ENCODE measurements at regions not wholly inside any gene's neighbourhood (a gene's known extent, or its start where the extent isn't known, plus 50 kb on each side); places are given as distances from the start of the nearest gene placed in this dataset.

DNA sequence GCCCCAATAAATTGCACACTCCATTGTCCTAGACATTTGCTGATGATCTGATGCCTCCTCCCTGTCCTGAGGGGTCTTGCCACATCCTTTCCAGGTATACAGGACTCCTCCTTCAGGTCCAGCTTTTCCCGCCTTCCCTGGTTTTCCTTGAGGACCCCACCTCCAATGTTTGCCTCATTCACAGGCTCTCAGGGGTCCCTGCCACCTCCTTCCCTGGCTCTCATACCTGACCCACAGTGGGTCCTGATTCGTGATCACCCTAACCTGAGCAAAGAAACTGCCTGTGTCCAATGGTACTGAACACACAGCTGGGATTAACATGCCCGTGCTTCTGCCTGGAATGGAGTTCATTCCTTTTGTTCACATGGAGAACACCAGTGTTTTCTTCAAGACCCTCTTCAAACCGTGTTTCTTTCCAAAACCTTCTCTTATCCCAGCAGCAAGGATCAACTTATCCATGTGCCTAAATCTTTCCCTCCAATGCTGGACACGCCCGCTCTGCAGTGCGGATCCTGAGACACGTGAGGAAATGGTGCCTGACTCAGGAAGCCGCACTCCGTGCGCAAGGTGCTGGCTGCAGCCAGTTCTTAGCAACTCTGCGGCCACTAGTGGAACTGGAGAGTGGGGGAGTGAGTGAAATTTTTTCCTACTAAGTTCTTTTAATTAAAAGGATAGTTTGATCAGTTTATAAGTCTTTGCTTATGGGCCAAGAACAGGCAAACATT is 354.6 kb upstream of the SHH start:
- H3K4me3 ChIP-seq (ENCODE audit: low read depth, low read length) = no peak overlapping the region
- TF ChIP-seq, protein P1, sequence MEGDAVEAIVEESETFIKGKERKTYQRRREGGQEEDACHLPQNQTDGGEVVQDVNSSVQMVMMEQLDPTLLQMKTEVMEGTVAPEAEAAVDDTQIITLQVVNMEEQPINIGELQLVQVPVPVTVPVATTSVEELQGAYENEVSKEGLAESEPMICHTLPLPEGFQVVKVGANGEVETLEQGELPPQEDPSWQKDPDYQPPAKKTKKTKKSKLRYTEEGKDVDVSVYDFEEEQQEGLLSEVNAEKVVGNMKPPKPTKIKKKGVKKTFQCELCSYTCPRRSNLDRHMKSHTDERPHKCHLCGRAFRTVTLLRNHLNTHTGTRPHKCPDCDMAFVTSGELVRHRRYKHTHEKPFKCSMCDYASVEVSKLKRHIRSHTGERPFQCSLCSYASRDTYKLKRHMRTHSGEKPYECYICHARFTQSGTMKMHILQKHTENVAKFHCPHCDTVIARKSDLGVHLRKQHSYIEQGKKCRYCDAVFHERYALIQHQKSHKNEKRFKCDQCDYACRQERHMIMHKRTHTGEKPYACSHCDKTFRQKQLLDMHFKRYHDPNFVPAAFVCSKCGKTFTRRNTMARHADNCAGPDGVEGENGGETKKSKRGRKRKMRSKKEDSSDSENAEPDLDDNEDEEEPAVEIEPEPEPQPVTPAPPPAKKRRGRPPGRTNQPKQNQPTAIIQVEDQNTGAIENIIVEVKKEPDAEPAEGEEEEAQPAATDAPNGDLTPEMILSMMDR (IDR thresholded peaks at IDR 0.05; ENCODE audit: insufficient read depth, low read depth, low read length) = no peak
- DNase-seq (ENCODE audit: low read depth) = no peak

DNA sequence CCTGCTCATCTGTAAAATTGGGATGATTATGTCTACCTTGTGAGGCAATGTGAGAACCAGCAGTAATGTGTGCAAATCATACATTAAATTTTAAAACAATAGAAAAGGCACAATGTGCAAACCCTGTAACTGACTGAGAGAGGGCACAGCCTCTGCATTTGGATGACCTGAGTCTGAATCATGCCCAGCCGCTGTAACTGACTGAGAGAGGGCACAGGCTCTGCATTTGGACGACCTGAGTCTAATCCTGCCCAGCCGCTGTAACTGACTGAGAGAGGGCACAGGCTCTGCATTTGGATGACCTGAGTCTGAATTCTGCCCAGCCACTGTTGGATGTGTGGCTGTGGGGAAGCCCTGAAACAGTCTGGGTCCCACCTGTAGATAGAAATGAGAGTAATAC is 351.5 kb upstream of the SHH start:
- H3K4me3 ChIP-seq (ENCODE audit: low read depth, low read length) = no peak overlapping the region
- DNase-seq (ENCODE audit: low read depth) = no peak
- TF ChIP-seq, protein P1 (IDR thresholded peaks at IDR 0.05; ENCODE audit: insufficient read depth, low read depth, low read length) = no peak

DNA sequence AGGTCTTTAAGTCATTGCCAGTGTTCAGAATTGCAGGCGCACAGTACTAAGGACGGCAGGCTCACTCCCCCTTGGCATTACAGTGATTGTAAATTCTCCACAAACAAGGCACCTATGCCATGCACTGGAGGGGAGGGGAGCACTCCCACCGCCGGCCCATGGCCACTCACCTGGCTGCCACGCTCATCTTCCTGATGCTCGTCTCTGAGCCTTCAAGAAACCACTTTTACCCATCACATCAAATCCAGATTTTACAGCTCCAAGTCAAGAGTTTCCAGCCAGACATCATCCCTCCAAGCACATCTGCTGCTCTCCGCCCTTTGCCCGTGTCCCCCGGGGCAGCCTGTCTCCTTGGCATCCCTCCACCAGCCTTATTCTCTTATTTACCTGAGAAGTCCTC is 350.2 kb upstream of the SHH start:
- TF ChIP-seq, protein P1 (IDR thresholded peaks at IDR 0.05; ENCODE audit: insufficient read depth, low read depth, low read length) = no peak
- no peak for DNase-seq (ENCODE audit: low read depth)
- no peak overlapping the region for H3K4me3 ChIP-seq (ENCODE audit: low read depth, low read length)

DNA sequence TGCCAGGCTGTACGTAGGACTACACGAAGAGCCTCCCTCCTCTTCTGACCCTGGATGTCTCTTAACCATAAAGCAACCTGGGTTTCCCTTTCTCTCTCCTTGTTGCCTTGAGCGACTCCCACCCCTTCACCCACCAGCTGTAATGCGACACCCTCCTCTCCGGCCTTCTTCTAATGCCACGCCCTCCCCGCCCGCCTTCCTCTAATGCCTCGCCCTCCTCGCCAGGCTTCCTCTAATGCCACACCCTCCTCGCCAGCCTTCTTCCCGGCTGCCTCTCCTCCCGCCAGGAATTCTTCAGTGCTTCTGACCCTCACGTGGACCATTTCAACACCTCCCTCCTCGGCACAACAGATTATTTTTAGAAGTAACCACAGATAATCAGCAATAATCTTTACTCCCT is 348.5 kb upstream of the SHH start:
- H3K4me3 ChIP-seq (ENCODE audit: low read depth, low read length) = no peak overlapping the region
- TF ChIP-seq, protein P1 (IDR thresholded peaks at IDR 0.05; ENCODE audit: insufficient read depth, low read depth, low read length) = no peak

DNA sequence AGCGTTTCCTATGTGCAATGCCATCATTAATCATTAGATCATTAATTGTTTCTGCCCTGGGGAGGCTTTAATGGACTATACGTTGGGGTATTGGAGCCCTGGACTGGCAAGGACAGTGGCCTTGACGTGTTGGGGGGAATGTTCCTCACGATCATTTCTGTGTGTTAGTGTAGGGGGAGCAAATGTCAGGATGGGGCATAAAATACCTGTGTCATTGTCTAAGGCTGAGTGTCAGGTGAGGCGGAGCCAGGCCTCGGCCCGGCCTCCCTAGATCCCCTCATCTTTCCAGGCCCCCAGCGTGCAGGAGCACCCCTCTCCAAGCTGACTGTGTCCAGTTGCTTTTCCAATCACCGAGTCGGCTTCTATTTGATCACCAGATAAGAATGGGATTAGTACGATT is 346.4 kb upstream of the SHH start:
- H3K4me3 ChIP-seq (ENCODE audit: low read depth, low read length) = no peak overlapping the region
- TF ChIP-seq, protein P1 (IDR thresholded peaks at IDR 0.05; ENCODE audit: insufficient read depth, low read depth, low read length) = no peak
- no peak for DNase-seq (ENCODE audit: low read depth)

More for the DNA sequence above, 348.5 kb upstream of the SHH start:
- no peak for DNase-seq (ENCODE audit: low read depth)

DNA sequence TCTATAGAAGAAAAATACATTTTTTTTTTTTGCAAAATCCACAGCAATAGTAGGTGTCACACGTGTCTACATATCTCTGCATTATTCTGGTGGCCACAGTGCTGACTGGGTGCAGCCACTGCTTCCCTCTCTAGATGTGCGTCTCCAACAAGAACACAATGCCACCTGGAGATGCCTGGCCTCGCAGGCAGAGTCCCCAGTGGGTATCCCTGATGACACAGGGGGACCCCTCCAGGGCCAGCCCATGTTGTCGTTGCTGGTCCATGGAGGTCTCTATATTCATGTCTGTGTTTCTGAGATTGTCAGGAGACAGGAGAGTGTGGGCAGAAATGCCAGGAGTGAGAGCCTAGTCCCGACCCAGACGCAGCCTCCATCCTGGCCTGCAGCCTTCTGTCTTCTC is 345.9 kb upstream of the SHH start:
- TF ChIP-seq, protein P1 (IDR thresholded peaks at IDR 0.05; ENCODE audit: insufficient read depth, low read depth, low read length) = no peak
- no peak overlapping the region for H3K4me3 ChIP-seq (ENCODE audit: low read depth, low read length)
- no peak for DNase-seq (ENCODE audit: low read depth)
